HL-60/S4 treated with phorbol 12-myristate 13-acetate at 8.2 ng/mL for 4 days and 3 days (cell line): ENCODE measurements at regions not wholly inside any gene's neighbourhood (a gene's known extent, or its start where the extent isn't known, plus 50 kb on each side); places are given as distances from the start of the nearest gene placed in this dataset.
"Not testable (repeated sequence)": the region's sequence is repeated elsewhere in the genome, so short reads cannot be mapped to it uniquely, and the experiment has no call there.

Experiments
- in situ Hi-C: fragments of 300-500 bp; cut with MboI; formaldehyde crosslinking; loops from 2 replicates; pipeline ENCODE4 v1.15.0; 2022; ENCODE audit warnings: low sequenced_read_pairs

GRCh38 chr10:33071857-33072256 lies 113.8 kb upstream of the ITGB1 start:
- in situ Hi-C loops: no loop called here

GRCh38 chr10:33070101-33070500 lies 112.1 kb upstream of the ITGB1 start:
- in situ Hi-C loops: no loop called here

GRCh38 chr10:33067917-33068316 lies 109.9 kb upstream of the ITGB1 start:
- in situ Hi-C loops: no loop called here

GRCh38 chr10:33067481-33067880 lies 109.5 kb upstream of the ITGB1 start:
- in situ Hi-C loops: no loop called here

GRCh38 chr10:33066558-33067236 lies 108.7 kb upstream of the ITGB1 start:
- in situ Hi-C loops: no loop called here

- in situ Hi-C loops: no loop called here
Measured at GRCh38 chr10:33065111-33065510, 107.1 kb upstream of the ITGB1 start.

GRCh38 chr10:33064706-33065105 lies 106.7 kb upstream of the ITGB1 start:
- in situ Hi-C loops: no loop called here

GRCh38 chr10:33057620-33058019 lies 99.6 kb upstream of the ITGB1 start:
- in situ Hi-C loops: no loop called here

GRCh38 chr10:33056828-33057596 lies 99.0 kb upstream of the ITGB1 start:
- in situ Hi-C loops: no loop called here

GRCh38 chr10:33055625-33056024 lies 97.6 kb upstream of the ITGB1 start:
- in situ Hi-C loops: no loop called here

- in situ Hi-C loops: no loop called here
Measured at GRCh38 chr10:33052915-33053810, 95.1 kb upstream of the ITGB1 start.

GRCh38 chr10:33052263-33052875 lies 94.3 kb upstream of the ITGB1 start:
- in situ Hi-C loops: no loop called here

GRCh38 chr10:33049963-33050920 lies 92.2 kb upstream of the ITGB1 start:
- in situ Hi-C loops: not testable (repeated sequence)

GRCh38 chr10:33048223-33048622 lies 90.2 kb upstream of the ITGB1 start:
- in situ Hi-C loops: no loop called here

- in situ Hi-C loops: no loop called here
Measured at GRCh38 chr10:33047655-33048054, 89.6 kb upstream of the ITGB1 start.

- in situ Hi-C loops: no loop called here
Measured at GRCh38 chr10:33046792-33047191, 88.8 kb upstream of the ITGB1 start.

GRCh38 chr10:33045421-33045820 lies 87.4 kb upstream of the ITGB1 start:
- in situ Hi-C loops: no loop called here

- in situ Hi-C loops: no loop called here
Measured at GRCh38 chr10:33042565-33042964, 84.5 kb upstream of the ITGB1 start.

- in situ Hi-C loops: no loop called here
Measured at GRCh38 chr10:33041783-33042437, 83.9 kb upstream of the ITGB1 start.
